ENCODE measurements at regions not wholly inside any gene's neighbourhood (a gene's known extent, or its start where the extent isn't known, plus 50 kb on each side); places are given as distances from the start of the nearest gene placed in this dataset.

DNA sequence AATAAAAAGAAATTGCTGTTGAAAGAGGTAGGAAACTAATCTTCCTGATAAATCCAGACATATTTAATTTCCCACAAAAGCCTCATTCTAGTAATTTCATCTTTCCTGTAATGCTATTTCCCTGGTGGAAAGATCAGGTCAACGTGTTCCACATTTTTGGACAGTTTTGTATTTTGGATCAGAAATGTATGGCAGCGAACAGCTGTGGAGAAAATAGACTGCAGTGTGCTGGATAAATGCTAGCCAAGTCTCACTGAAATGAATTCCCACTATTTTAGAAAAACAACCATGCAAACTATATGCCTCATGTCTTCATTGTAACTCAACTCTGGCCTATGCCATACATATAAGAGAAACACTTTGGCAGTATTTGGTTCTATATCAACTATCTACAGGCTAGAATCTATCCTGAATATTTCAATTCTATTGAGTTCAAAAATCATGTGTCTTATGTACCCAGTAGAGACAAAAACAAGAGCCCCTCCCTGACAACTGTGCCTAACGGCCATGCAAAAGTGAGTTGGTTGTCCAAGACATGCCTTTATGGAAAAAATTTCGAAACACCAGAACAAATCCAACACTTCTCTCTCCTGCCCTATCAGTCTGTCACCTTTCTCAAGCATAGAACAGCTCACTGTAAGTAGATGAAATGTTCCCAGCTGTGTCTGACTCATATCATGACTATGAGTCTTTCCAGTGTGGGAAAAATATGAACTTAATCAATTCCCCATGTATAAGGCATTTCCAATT, 191.3 kb upstream of the NREP start:
- TF ChIP-seq, protein P1, sequence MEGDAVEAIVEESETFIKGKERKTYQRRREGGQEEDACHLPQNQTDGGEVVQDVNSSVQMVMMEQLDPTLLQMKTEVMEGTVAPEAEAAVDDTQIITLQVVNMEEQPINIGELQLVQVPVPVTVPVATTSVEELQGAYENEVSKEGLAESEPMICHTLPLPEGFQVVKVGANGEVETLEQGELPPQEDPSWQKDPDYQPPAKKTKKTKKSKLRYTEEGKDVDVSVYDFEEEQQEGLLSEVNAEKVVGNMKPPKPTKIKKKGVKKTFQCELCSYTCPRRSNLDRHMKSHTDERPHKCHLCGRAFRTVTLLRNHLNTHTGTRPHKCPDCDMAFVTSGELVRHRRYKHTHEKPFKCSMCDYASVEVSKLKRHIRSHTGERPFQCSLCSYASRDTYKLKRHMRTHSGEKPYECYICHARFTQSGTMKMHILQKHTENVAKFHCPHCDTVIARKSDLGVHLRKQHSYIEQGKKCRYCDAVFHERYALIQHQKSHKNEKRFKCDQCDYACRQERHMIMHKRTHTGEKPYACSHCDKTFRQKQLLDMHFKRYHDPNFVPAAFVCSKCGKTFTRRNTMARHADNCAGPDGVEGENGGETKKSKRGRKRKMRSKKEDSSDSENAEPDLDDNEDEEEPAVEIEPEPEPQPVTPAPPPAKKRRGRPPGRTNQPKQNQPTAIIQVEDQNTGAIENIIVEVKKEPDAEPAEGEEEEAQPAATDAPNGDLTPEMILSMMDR (IDR thresholded peaks at IDR 0.05; ENCODE audit: poor library complexity, severe bottlenecking): no peak
- TF ChIP-seq TAF1 (IDR thresholded peaks at IDR 0.05; ENCODE audit: low read depth) (no peak), EZH2 (IDR thresholded peaks at IDR 0.05; ENCODE audit: borderline replicate concordance, insufficient read depth, low read length, poor library complexity, severe bottlenecking) (no peak), EP300 (conservative IDR thresholded peaks at IDR 0.05; ENCODE audit: poor library complexity, severe bottlenecking) (no peak), SMC3 (conservative IDR thresholded peaks at IDR 0.05; ENCODE audit: poor library complexity) (no peak)

Data from neural cell (in vitro differentiated cells).